AG04449 (cell line): ENCODE measurements at regions not wholly inside any gene's neighbourhood (a gene's known extent, or its start where the extent isn't known, plus 50 kb on each side); places are given as distances from the start of the nearest gene placed in this dataset.

Experiments
- CTCF ChIA-PET: fragments of 350-600 bp; formaldehyde crosslinking; extraction: SDS; loops from one replicate; lab custom pipeline; 2021; ENCODE audit warnings: antibody characterized with exemption; lab: Yijun Ruan, JAX
- POLR2A ChIA-PET: fragments of 400-600, 350-600 bp; formaldehyde crosslinking; extraction: SDS; loops from one replicate; lab custom pipeline; 2020; ENCODE audit warnings: antibody characterized with exemption, inconsistent platforms; lab: Yijun Ruan, JAX
- DNase-seq: peaks from one replicate; pipeline ENCODE4 v3.0.0-alpha.2; 2010; ENCODE audit warnings: low read depth, low spot score
- H3K4me3 ChIP-seq: 2 replicates; pipeline ENCODE4 v1.5.1; 2011; ENCODE audit warnings: low read depth, mild to moderate bottlenecking, control low read depth, low read length
- CTCF ChIP-seq: IDR thresholded peaks from one replicate; pipeline ENCODE4 v1.5.1; 2011; ENCODE audit warnings: mild to moderate bottlenecking, moderate library complexity, low read length, control low read depth, inconsistent platforms; ENCODE audit not compliant: insufficient read depth; ENCODE audit errors: missing control alignments

GRCh38 chr3:42037318-42037945 lies 53.7 kb upstream of the TRAK1 start:
- TF ChIP-seq CTCF: no peak
- H3K4me3 ChIP-seq: no peak overlapping the region
- POLR2A ChIA-PET: interaction anchor here (1.5 kb wide), 1 partner anchor 9 kb away, joined by 4 read pairs; no protein-coding TSS in a partner anchor
- no peak for DNase-seq
- CTCF ChIA-PET: interaction anchor here (0.6 to 1.2 kb wide), 3 partner anchors 8 to 21 kb away, joined by 3 to 4 read pairs (median 3); no protein-coding TSS in a partner anchor

- POLR2A ChIA-PET: interaction anchor here (1.0 to 1.5 kb wide), 3 partner anchors 10 to 21 kb away, joined by 4 read pairs; no protein-coding TSS in a partner anchor
- H3K4me3 ChIP-seq: no peak overlapping the region; the same call in 1 of the 2 replicates
- no peak for TF ChIP-seq CTCF
- peak; percentile 87 for DNase-seq
- CTCF ChIA-PET: interaction anchor here (0.7 to 3.0 kb wide), 4 partner anchors 9 to 64 kb away, joined by 3 to 10 read pairs (median 4); no protein-coding TSS in a partner anchor
Observed at GRCh38 chr3:42036483-42036823, 54.7 kb upstream of the TRAK1 start.

- POLR2A ChIA-PET: interaction anchor here (1.0 to 1.5 kb wide), 3 partner anchors 11 to 21 kb away, joined by 4 read pairs; no protein-coding TSS in a partner anchor
- CTCF ChIA-PET: interaction anchor here (0.7 to 3.0 kb wide), 4 partner anchors 10 to 64 kb away, joined by 3 to 10 read pairs (median 4); no protein-coding TSS in a partner anchor
- TF ChIP-seq CTCF: no peak
- no peak overlapping the region for H3K4me3 ChIP-seq
- no peak for DNase-seq
Observed at GRCh38 chr3:42035816-42036482, 55.2 kb upstream of the TRAK1 start.

GRCh38 chr3:42035007-42035406 lies 56.1 kb upstream of the TRAK1 start:
- no peak for TF ChIP-seq CTCF
- ChIA-PET POLR2A (no interaction called here), CTCF (interaction anchor here (1.0 to 3.0 kb wide), 3 partner anchors 9 to 65 kb away, joined by 3 to 10 read pairs (median 3); no protein-coding TSS in a partner anchor)
- no peak for DNase-seq
- H3K4me3 ChIP-seq: no peak overlapping the region

GRCh38 chr3:42033741-42034140 lies 57.4 kb upstream of the TRAK1 start:
- ChIA-PET POLR2A (interaction anchor here (0.5 kb wide), 1 partner anchor 72 kb away, joined by 3 read pairs; the partner anchor contains the start of gene ULK4), CTCF (interaction anchor here (0.8 to 0.9 kb wide), 2 partner anchors 23 to 1454 kb away, joined by 3 read pairs; no protein-coding TSS in a partner anchor)
- DNase-seq: no peak
- TF ChIP-seq CTCF: no peak
- H3K4me3 ChIP-seq: no peak overlapping the region
